ENCODE measurements at regions not wholly inside any gene's neighbourhood (a gene's known extent, or its start where the extent isn't known, plus 50 kb on each side); places are given as distances from the start of the nearest gene placed in this dataset.

DNA sequence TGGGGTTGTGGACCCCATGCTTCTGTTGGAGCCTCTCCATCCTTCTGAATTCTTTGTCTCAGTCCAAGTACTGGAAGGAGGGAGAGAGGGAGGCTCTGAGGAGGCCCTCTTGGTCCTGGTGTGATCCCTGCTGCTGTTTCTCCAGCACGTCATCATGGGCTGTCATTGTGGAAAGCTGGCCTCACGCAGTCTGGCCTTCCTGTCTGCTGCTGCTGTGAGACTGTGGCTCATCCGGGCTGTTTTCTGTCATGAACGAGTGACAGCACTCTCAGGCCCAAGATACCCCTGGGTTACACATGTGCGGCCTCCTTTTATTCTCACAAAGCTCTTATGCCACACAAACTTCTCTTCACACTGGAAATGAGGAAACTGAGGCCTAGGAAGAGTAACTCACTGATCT is 499.3 kb downstream of the CCDC171 start:
- intact Hi-C loops (cut with micrococcal nuclease): no loop called here
- Histone ChIP-seq H3K9me2 (ENCODE audit: insufficient read depth) (no peaks in the 10 kb centered on the region), H3K9ac (ENCODE audit: low read length) (no peak overlapping the region), H3K4me3 (replicated peaks in 1 of 2; ENCODE audit: low read depth in 1 of 2, low read length in 2 of 2) (no peak overlapping the region), H3K9me3 (ENCODE audit: control insufficient read depth in 1 of 2, insufficient read depth in 1 of 2, low read depth in 1 of 2, low read length in 2 of 2) (no peaks in the 10 kb centered on the region), H3K27me3 (ENCODE audit: insufficient read depth, low read length) (no peaks in the 10 kb centered on the region), H3K27ac (ENCODE audit: low read depth, low read length) (no peak overlapping the region), H3K79me2 (ENCODE audit: insufficient read depth, low read length) (no peaks in the 10 kb centered on the region), H2AFZ (ENCODE audit: low read depth, low read length, poor library complexity, severe bottlenecking) (no peak overlapping the region), H3K36me3 (ENCODE audit: control insufficient read depth in 1 of 2, insufficient read depth in 2 of 2, low read length in 2 of 2) (no peaks in the 10 kb centered on the region), H4K20me1 (ENCODE audit: insufficient read depth) (no peaks in the 10 kb centered on the region), H3K4me2 (ENCODE audit: low read length) (no peak overlapping the region), H3K4me1 (ENCODE audit: control insufficient read depth in 1 of 2, insufficient read depth in 2 of 2, low read length in 2 of 2) (no peaks in the 10 kb centered on the region)
- TF ChIP-seq SP1 (IDR thresholded peaks at IDR 0.05; ENCODE audit: low read depth) (no peak), FOSL1 (IDR thresholded peaks at IDR 0.05; ENCODE audit: low read depth) (no peak), CBX3 (IDR thresholded peaks at IDR 0.05; ENCODE audit: low read depth) (no peak), ZNF274 (IDR thresholded peaks at IDR 0.05; ENCODE audit: low read depth, low read length) (no peak), POLR2A (IDR thresholded peaks at IDR 0.05; ENCODE audit: borderline replicate concordance, extremely low read depth, insufficient read depth, insufficient read length) (no peak), SIN3A (IDR thresholded peaks at IDR 0.05; ENCODE audit: low read depth) (no peak), SRF (IDR thresholded peaks at IDR 0.05; ENCODE audit: low read depth) (no peak), ZFX (IDR thresholded peaks at IDR 0.05) (no peak)
- TF ChIP-seq, protein P1, sequence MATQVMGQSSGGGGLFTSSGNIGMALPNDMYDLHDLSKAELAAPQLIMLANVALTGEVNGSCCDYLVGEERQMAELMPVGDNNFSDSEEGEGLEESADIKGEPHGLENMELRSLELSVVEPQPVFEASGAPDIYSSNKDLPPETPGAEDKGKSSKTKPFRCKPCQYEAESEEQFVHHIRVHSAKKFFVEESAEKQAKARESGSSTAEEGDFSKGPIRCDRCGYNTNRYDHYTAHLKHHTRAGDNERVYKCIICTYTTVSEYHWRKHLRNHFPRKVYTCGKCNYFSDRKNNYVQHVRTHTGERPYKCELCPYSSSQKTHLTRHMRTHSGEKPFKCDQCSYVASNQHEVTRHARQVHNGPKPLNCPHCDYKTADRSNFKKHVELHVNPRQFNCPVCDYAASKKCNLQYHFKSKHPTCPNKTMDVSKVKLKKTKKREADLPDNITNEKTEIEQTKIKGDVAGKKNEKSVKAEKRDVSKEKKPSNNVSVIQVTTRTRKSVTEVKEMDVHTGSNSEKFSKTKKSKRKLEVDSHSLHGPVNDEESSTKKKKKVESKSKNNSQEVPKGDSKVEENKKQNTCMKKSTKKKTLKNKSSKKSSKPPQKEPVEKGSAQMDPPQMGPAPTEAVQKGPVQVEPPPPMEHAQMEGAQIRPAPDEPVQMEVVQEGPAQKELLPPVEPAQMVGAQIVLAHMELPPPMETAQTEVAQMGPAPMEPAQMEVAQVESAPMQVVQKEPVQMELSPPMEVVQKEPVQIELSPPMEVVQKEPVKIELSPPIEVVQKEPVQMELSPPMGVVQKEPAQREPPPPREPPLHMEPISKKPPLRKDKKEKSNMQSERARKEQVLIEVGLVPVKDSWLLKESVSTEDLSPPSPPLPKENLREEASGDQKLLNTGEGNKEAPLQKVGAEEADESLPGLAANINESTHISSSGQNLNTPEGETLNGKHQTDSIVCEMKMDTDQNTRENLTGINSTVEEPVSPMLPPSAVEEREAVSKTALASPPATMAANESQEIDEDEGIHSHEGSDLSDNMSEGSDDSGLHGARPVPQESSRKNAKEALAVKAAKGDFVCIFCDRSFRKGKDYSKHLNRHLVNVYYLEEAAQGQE (IDR thresholded peaks at IDR 0.05; ENCODE audit: low read depth): no peak
- TF ChIP-seq, protein P2, sequence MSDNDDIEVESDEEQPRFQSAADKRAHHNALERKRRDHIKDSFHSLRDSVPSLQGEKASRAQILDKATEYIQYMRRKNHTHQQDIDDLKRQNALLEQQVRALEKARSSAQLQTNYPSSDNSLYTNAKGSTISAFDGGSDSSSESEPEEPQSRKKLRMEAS (IDR thresholded peaks at IDR 0.05): no peak
- TF ChIP-seq, protein P3, sequence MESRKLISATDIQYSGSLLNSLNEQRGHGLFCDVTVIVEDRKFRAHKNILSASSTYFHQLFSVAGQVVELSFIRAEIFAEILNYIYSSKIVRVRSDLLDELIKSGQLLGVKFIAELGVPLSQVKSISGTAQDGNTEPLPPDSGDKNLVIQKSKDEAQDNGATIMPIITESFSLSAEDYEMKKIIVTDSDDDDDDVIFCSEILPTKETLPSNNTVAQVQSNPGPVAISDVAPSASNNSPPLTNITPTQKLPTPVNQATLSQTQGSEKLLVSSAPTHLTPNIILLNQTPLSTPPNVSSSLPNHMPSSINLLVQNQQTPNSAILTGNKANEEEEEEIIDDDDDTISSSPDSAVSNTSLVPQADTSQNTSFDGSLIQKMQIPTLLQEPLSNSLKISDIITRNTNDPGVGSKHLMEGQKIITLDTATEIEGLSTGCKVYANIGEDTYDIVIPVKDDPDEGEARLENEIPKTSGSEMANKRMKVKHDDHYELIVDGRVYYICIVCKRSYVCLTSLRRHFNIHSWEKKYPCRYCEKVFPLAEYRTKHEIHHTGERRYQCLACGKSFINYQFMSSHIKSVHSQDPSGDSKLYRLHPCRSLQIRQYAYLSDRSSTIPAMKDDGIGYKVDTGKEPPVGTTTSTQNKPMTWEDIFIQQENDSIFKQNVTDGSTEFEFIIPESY (IDR thresholded peaks at IDR 0.05; ENCODE audit: extremely low read depth, insufficient replicate concordance, low read length): no peak
- CTCF ChIA-PET: no interaction called here
- no TSS peak for BruUV-seq (replicated peaks)
- DNase-seq (ENCODE audit: low read depth, low spot score) (no peak), ATAC-seq (no peak)
- RAD21 ChIA-PET (ENCODE audit: low non-redundant PET in 1 of 2, low total read pairs in 2 of 2, uncharacterized antibody in 2 of 2, unreplicated experiment in 2 of 2): no interaction called here
- POLR2A ChIA-PET: no interaction called here
